ENCODE measurements at regions not wholly inside any gene's neighbourhood (a gene's known extent, or its start where the extent isn't known, plus 50 kb on each side); places are given as distances from the start of the nearest gene placed in this dataset.

DNA sequence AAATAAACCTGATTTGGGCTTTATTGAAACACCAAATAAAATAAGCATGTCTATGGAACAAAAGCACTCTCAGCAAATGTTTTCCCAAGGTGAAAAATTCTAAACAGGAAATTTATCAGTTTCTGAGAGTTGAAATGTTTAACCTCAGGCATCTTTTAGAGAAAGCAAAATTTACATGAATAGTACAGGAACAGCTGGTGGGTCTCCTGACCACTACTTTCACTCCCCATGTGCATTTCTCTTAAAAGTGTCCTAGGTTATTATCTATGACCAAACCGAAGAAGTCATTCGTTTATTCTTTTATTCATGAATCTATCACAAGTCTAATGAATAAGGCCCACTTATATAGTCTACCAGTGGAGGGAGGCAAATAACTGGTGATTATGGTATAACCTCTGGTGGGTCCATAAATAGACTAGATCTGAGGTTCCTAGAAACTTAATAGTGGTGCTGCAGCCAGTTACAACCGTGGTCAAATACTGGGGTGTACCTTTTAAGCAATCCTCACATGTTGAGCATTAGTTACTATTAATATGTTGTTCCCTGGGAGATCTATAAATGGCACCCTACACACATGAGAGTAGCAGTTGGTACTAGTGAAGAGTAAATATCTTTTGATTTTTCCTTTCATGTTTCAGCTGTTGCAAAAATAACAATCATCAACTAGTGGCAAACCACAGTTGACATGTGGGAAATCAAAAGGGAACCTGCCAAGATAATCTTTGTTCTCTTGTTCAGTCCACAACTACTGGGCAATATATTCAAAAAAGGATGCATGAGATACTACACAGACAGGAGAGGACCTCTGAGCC is 169.3 kb upstream of the STAC start:
- TF ChIP-seq POLR2A (IDR thresholded peaks at IDR 0.05): no peak
- TF ChIP-seq, protein P1, sequence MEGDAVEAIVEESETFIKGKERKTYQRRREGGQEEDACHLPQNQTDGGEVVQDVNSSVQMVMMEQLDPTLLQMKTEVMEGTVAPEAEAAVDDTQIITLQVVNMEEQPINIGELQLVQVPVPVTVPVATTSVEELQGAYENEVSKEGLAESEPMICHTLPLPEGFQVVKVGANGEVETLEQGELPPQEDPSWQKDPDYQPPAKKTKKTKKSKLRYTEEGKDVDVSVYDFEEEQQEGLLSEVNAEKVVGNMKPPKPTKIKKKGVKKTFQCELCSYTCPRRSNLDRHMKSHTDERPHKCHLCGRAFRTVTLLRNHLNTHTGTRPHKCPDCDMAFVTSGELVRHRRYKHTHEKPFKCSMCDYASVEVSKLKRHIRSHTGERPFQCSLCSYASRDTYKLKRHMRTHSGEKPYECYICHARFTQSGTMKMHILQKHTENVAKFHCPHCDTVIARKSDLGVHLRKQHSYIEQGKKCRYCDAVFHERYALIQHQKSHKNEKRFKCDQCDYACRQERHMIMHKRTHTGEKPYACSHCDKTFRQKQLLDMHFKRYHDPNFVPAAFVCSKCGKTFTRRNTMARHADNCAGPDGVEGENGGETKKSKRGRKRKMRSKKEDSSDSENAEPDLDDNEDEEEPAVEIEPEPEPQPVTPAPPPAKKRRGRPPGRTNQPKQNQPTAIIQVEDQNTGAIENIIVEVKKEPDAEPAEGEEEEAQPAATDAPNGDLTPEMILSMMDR (IDR thresholded peaks at IDR 0.05): no peak
